Fibroblast of gingiva (primary cell): ENCODE measurements at regions not wholly inside any gene's neighbourhood (a gene's known extent, or its start where the extent isn't known, plus 50 kb on each side); places are given as distances from the start of the nearest gene placed in this dataset.
A peak's percentile ranks its signal among the peaks of the same experiment; 100 is the strongest.

ENCODE experiments used
- DNase-seq: peaks from one replicate; pipeline ENCODE4 v3.0.0-alpha.2; 2011; ENCODE audit warnings: low read depth

- peak; percentile 14 for DNase-seq
Measured at GRCh38 chr2:204434660-204435462, 110.4 kb upstream of the PARD3B start.

- no peak for DNase-seq
Measured at GRCh38 chr2:204436230-204436629, 109.0 kb upstream of the PARD3B start.

GRCh38 chr2:204437408-204437807 is 107.9 kb upstream of the PARD3B start:
- no peak for DNase-seq

- DNase-seq = no peak
Measured at GRCh38 chr2:204437815-204438756, 107.2 kb upstream of the PARD3B start.

GRCh38 chr2:204441316-204441715 is 104.0 kb upstream of the PARD3B start:
- no peak for DNase-seq

GRCh38 chr2:204445149-204445548 is 100.1 kb upstream of the PARD3B start:
- no peak for DNase-seq

- no peak for DNase-seq
Measured at GRCh38 chr2:204447722-204448121, 97.6 kb upstream of the PARD3B start.

GRCh38 chr2:204449977-204450376 is 95.3 kb upstream of the PARD3B start:
- DNase-seq = no peak

GRCh38 chr2:204451766-204452165 is 93.5 kb upstream of the PARD3B start:
- DNase-seq = no peak

- peak; percentile 95 for DNase-seq
Measured at GRCh38 chr2:204452464-204453023, 92.7 kb upstream of the PARD3B start.

- peak; percentile 6 for DNase-seq
Measured at GRCh38 chr2:204453730-204454167, 91.5 kb upstream of the PARD3B start.

- DNase-seq = no peak
Measured at GRCh38 chr2:204454672-204455380, 90.4 kb upstream of the PARD3B start.

- peak; percentile 99 for DNase-seq
Measured at GRCh38 chr2:204468746-204469429, 76.4 kb upstream of the PARD3B start.

GRCh38 chr2:204470178-204470620 is 75.1 kb upstream of the PARD3B start:
- DNase-seq = peak; percentile 20

- no peak for DNase-seq
Measured at GRCh38 chr2:204470621-204471196, 74.6 kb upstream of the PARD3B start.

GRCh38 chr2:204472375-204472774 is 72.9 kb upstream of the PARD3B start:
- no peak for DNase-seq

GRCh38 chr2:204473224-204473623 is 72.1 kb upstream of the PARD3B start:
- DNase-seq = no peak

GRCh38 chr2:204475399-204475798 is 69.9 kb upstream of the PARD3B start:
- no peak for DNase-seq

GRCh38 chr2:204477358-204477950 is 67.8 kb upstream of the PARD3B start:
- DNase-seq = no peak

- no peak for DNase-seq
Measured at GRCh38 chr2:204479557-204479956, 65.7 kb upstream of the PARD3B start.
